ENCODE measurements at regions not wholly inside any gene's neighbourhood (a gene's known extent, or its start where the extent isn't known, plus 50 kb on each side); places are given as distances from the start of the nearest gene placed in this dataset.

DNA sequence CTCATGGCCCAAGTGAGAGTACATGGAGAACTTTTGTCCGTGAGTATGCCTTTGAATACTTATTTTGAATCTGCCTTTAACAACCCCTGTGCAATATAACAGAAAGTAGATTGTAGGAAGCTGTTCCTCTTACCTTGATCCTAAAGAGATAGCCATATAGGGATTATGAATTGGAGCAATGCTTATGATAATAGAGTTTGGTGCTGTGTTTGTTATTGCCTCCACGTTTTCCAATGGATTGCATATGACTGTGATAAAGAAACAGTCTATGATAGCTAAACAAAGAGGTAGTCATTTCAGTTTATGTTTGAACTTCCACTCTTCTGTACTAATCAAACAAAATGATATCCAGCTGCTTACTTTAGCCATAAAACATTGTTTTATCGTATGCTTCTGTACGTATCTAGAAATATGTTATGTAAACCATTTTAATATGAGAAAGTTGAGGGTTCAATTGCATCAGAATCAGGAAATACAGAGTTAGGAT is 199.6 kb upstream of the RGMB start:
- H3K27me3 ChIP-seq (replicated peaks in 1 of 4; ENCODE audit: control extremely low read depth in 1 of 4, control insufficient read depth in 3 of 4, insufficient read depth in 4 of 4, low read length in 3 of 4): no peaks in the 10 kb centered on the region
- no peaks in the 10 kb centered on the region for H3K36me3 ChIP-seq (replicated peaks in 1 of 2; ENCODE audit: control extremely low read depth in 1 of 2, control insufficient read depth in 1 of 2, extremely low read depth in 1 of 2, insufficient read depth in 2 of 2, low read length in 1 of 2)
- no peak overlapping the region for H3K4me3 ChIP-seq (ENCODE audit: control extremely low read depth in 1 of 5, extremely low read depth in 1 of 5, insufficient read depth in 1 of 5, low read depth in 2 of 5, low read length in 4 of 5)
- H3K79me2 ChIP-seq (ENCODE audit: control insufficient read depth, insufficient read depth, low read length): no peaks in the 10 kb centered on the region
- H3K27ac ChIP-seq (ENCODE audit: low read length in 2 of 2): no peak overlapping the region
- no peaks in the 10 kb centered on the region for H3K4me1 ChIP-seq (ENCODE audit: control insufficient read depth in 2 of 2, insufficient read depth in 2 of 2, low read length in 2 of 2)
- TF ChIP-seq EZH2 (IDR thresholded peaks at IDR 0.05; ENCODE audit: borderline replicate concordance, insufficient read depth, low read depth, low read length, poor library complexity, severe bottlenecking): no peak
- TF ChIP-seq, protein P1, sequence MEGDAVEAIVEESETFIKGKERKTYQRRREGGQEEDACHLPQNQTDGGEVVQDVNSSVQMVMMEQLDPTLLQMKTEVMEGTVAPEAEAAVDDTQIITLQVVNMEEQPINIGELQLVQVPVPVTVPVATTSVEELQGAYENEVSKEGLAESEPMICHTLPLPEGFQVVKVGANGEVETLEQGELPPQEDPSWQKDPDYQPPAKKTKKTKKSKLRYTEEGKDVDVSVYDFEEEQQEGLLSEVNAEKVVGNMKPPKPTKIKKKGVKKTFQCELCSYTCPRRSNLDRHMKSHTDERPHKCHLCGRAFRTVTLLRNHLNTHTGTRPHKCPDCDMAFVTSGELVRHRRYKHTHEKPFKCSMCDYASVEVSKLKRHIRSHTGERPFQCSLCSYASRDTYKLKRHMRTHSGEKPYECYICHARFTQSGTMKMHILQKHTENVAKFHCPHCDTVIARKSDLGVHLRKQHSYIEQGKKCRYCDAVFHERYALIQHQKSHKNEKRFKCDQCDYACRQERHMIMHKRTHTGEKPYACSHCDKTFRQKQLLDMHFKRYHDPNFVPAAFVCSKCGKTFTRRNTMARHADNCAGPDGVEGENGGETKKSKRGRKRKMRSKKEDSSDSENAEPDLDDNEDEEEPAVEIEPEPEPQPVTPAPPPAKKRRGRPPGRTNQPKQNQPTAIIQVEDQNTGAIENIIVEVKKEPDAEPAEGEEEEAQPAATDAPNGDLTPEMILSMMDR (IDR thresholded peaks at IDR 0.05): no peak
- no CpG with 5 or more reads among the region's 4 CpGs for WGBS (ENCODE audit: insufficient coverage)
- peaks cover 0 to 2% (median 0%) of the 10 kb centered on the region in 3 donors for H3K9me3 ChIP-seq (ENCODE audit: control extremely low read depth in 1 of 3, control insufficient read depth in 2 of 3, insufficient read depth in 1 of 3, low read length in 2 of 3)
- no peak overlapping the region for H3K9ac ChIP-seq (ENCODE audit: low read length)
- Mint-ChIP-seq H3K27ac (no peak overlapping the region), H3K9me3 (ENCODE audit: insufficient read depth) (no peaks in the 10 kb centered on the region), H3K4me1 (no peaks in the 10 kb centered on the region), H3K4me3 (no peak overlapping the region), H3K27me3 (no peaks in the 10 kb centered on the region)
- no peak for ATAC-seq (ENCODE audit: low read depth)
- H3K4me2 ChIP-seq (replicated peaks; ENCODE audit: low read depth, low read length, poor library complexity, severe bottlenecking): no peak overlapping the region
- CTCF ChIA-PET: no interaction called here
- no peaks in the 10 kb centered on the region for H4K20me1 ChIP-seq (ENCODE audit: control insufficient read depth, insufficient read depth, low read length, poor library complexity, severe bottlenecking)
- POLR2A ChIA-PET: no interaction called here
- H2AFZ ChIP-seq (ENCODE audit: insufficient read depth, low read depth, low read length, poor library complexity, severe bottlenecking): no peak overlapping the region
- intact Hi-C loops (cut with micrococcal nuclease): no loop called here
- no peak for DNase-seq

DNA sequence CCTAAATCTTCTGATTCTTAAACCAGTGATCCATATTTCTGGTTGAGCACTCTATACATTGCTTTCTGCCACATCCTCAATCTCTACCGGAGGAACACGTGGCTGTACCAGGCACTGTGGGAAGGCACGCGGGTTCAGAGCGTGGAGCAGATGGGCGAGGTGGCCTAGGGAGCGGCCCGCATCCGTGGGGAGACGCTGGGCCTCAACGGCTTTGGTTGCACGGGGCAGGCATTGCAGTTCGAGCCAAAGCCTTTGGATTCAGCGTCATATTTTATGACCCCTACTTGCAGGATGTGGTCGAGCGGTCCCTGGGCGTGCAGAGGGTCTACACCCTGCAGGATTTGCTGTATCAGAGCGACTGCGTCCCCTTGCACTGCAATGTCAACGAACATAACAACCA is 197.2 kb upstream of the RGMB start:
- intact Hi-C loops (cut with micrococcal nuclease): no loop called here
- Histone ChIP-seq H3K4me1 (ENCODE audit: control insufficient read depth in 2 of 2, insufficient read depth in 2 of 2, low read length in 2 of 2) (no peaks in the 10 kb centered on the region), H3K36me3 (replicated peaks in 1 of 2; ENCODE audit: control extremely low read depth in 1 of 2, control insufficient read depth in 1 of 2, extremely low read depth in 1 of 2, insufficient read depth in 2 of 2, low read length in 1 of 2) (no peaks in the 10 kb centered on the region), H3K27me3 (replicated peaks in 1 of 4; ENCODE audit: control extremely low read depth in 1 of 4, control insufficient read depth in 3 of 4, insufficient read depth in 4 of 4, low read length in 3 of 4) (no peaks in the 10 kb centered on the region), H3K9ac (ENCODE audit: low read length) (no peak overlapping the region), H3K4me2 (replicated peaks; ENCODE audit: low read depth, low read length, poor library complexity, severe bottlenecking) (no peak overlapping the region), H3K4me3 (ENCODE audit: control extremely low read depth in 1 of 5, extremely low read depth in 1 of 5, insufficient read depth in 1 of 5, low read depth in 2 of 5, low read length in 4 of 5) (no peak overlapping the region), H3K27ac (ENCODE audit: low read length in 2 of 2) (no peak overlapping the region), H2AFZ (ENCODE audit: insufficient read depth, low read depth, low read length, poor library complexity, severe bottlenecking) (no peak overlapping the region), H4K20me1 (ENCODE audit: control insufficient read depth, insufficient read depth, low read length, poor library complexity, severe bottlenecking) (no peaks in the 10 kb centered on the region), H3K79me2 (ENCODE audit: control insufficient read depth, insufficient read depth, low read length) (no peaks in the 10 kb centered on the region), H3K9me3 (ENCODE audit: control extremely low read depth in 1 of 3, control insufficient read depth in 2 of 3, insufficient read depth in 1 of 3, low read length in 2 of 3) (peaks cover 0 to 2% (median 0%) of the 10 kb centered on the region in 3 donors)
- 85% methylated on average over 20 of the region's 20 CpGs for WGBS (ENCODE audit: insufficient coverage)
- no peak for DNase-seq
- Mint-ChIP-seq H3K27me3 (no peaks in the 10 kb centered on the region), H3K4me1 (no peaks in the 10 kb centered on the region), H3K4me3 (no peak overlapping the region), H3K9me3 (ENCODE audit: insufficient read depth) (no peaks in the 10 kb centered on the region), H3K27ac (no peak overlapping the region)
- ChIA-PET POLR2A (no interaction called here), CTCF (no interaction called here)
- TF ChIP-seq, protein P1 (IDR thresholded peaks at IDR 0.05): no peak
- no peak for TF ChIP-seq EZH2 (IDR thresholded peaks at IDR 0.05; ENCODE audit: borderline replicate concordance, insufficient read depth, low read depth, low read length, poor library complexity, severe bottlenecking)
- ATAC-seq (ENCODE audit: low read depth): no peak
